Anterior cingulate cortex (tissue), 58 donors: ENCODE measurements at regions not wholly inside any gene's neighbourhood (a gene's known extent, or its start where the extent isn't known, plus 50 kb on each side); places are given as distances from the start of the nearest gene placed in this dataset.
A peak's percentile ranks its signal among the peaks of the same experiment; 100 is the strongest.

Experiments used
- DNase-seq, 58 donors: peaks; one replicate each; lab custom pipeline; 2025; lab: John Stamatoyannopoulos, UW

- DNase-seq = no peak
Observed at GRCh38 chr3:34359064-34359463, 560.6 kb downstream of the PDCD6IP start.

- no peak for DNase-seq
Observed at GRCh38 chr3:34360713-34361112, 562.3 kb downstream of the PDCD6IP start.

- peak in 2 of 58 donors; percentile 4 to 12 for DNase-seq
Observed at GRCh38 chr3:34361921-34362320, 563.5 kb downstream of the PDCD6IP start.

GRCh38 chr3:34362910-34363309, 564.5 kb downstream of the PDCD6IP start:
- DNase-seq = no peak

GRCh38 chr3:34363881-34364280, 565.5 kb downstream of the PDCD6IP start:
- DNase-seq = no peak

- DNase-seq = no peak
Observed at GRCh38 chr3:34364335-34364734, 565.9 kb downstream of the PDCD6IP start.

- no peak for DNase-seq
Observed at GRCh38 chr3:34365231-34365630, 566.8 kb downstream of the PDCD6IP start.

GRCh38 chr3:34365771-34366170, 567.3 kb downstream of the PDCD6IP start:
- DNase-seq = no peak

- no peak for DNase-seq
Observed at GRCh38 chr3:34367521-34367920, 569.1 kb downstream of the PDCD6IP start.

GRCh38 chr3:34374521-34374920, 576.1 kb downstream of the PDCD6IP start:
- DNase-seq = no peak

- DNase-seq = no peak
Observed at GRCh38 chr3:34376691-34377090, 578.3 kb downstream of the PDCD6IP start.

GRCh38 chr3:34377961-34378360, 579.5 kb downstream of the PDCD6IP start:
- DNase-seq = no peak

- no peak for DNase-seq
Observed at GRCh38 chr3:34381243-34381642, 582.8 kb downstream of the PDCD6IP start.

GRCh38 chr3:34382859-34383258, 584.4 kb downstream of the PDCD6IP start:
- DNase-seq = no peak

GRCh38 chr3:34386309-34386708, 587.9 kb downstream of the PDCD6IP start:
- DNase-seq = no peak

- DNase-seq = peak in 46 of 58 donors; percentile 1 to 76 (median 23)
Observed at GRCh38 chr3:34387826-34388564, 589.6 kb downstream of the PDCD6IP start.

- peak in 13 of 58 donors; percentile 1 to 42 (median 5) for DNase-seq
Observed at GRCh38 chr3:34388830-34389229, 590.4 kb downstream of the PDCD6IP start.

GRCh38 chr3:34394978-34395748, 596.7 kb downstream of the PDCD6IP start:
- no peak for DNase-seq

- DNase-seq = no peak
Observed at GRCh38 chr3:34396288-34396687, 597.9 kb downstream of the PDCD6IP start.

GRCh38 chr3:34396956-34397355, 598.5 kb downstream of the PDCD6IP start:
- no peak for DNase-seq

- no peak for DNase-seq
Observed at GRCh38 chr3:34399401-34399800, 601.0 kb downstream of the PDCD6IP start.

GRCh38 chr3:34405159-34405558, 606.7 kb downstream of the PDCD6IP start:
- no peak for DNase-seq
